ENCODE measurements at regions not wholly inside any gene's neighbourhood (a gene's known extent, or its start where the extent isn't known, plus 50 kb on each side); places are given as distances from the start of the nearest gene placed in this dataset.

DNA sequence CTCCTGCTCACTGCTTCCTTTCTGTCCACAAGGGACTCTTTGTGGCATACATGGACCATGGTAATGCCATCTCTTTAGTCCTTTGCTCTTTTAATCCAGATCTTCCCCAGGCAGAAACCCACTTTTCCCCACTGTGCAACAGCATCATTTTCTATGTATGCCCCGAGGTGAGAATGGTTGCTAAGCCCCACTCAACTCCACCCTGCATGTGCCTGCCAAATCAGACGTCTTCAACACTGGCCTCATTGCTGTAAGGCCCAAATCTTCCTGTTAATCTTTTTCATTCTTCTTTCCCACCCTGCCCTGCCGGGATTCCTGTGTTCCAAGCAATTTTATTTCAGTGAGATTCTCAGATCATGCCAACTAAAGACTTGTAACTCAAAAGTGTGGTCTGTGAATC is 328.4 kb downstream of the PAX3 start:
- peaks cover 42% of the 10 kb centered on the region for H3K4me1 Mint-ChIP-seq
- DNase-seq (ENCODE audit: low read depth, low spot score), result no peak
- H3K9me3 Mint-ChIP-seq, result no peaks in the 10 kb centered on the region
- no peak for TF ChIP-seq CTCF (conservative IDR thresholded peaks at IDR 0.05)
- H3K36me3 Mint-ChIP-seq (ENCODE audit: low read depth), result no peaks in the 10 kb centered on the region
- H3K4me3 Mint-ChIP-seq, result no peak overlapping the region
- H3K27me3 Mint-ChIP-seq (ENCODE audit: low read depth), result no peaks in the 10 kb centered on the region
- no peak overlapping the region for H3K27ac Mint-ChIP-seq (ENCODE audit: unreplicated experiment)

DNA sequence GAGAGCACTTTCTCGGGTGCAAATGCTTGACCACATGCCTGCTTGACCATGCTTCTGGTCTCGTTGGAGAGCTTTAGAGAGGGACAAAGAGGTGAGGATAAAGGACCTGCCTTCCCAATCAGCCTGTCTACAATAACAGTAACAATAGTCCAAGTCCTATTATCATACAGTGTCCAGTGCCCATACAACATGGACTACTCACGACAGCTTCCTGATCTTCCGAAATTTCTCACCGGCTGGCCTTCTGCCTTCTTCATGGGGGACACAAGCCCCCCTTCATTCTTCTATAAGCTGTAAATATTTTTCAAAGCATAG is 329.0 kb downstream of the PAX3 start:
- H3K36me3 Mint-ChIP-seq (ENCODE audit: low read depth), result no peaks in the 10 kb centered on the region
- H3K27me3 Mint-ChIP-seq (ENCODE audit: low read depth), result no peaks in the 10 kb centered on the region
- H3K4me1 Mint-ChIP-seq, result peaks cover 42% of the 10 kb centered on the region
- DNase-seq (ENCODE audit: low read depth, low spot score), result no peak
- H3K9me3 Mint-ChIP-seq, result no peaks in the 10 kb centered on the region
- TF ChIP-seq CTCF (conservative IDR thresholded peaks at IDR 0.05), result no peak
- no peak overlapping the region for H3K4me3 Mint-ChIP-seq
- H3K27ac Mint-ChIP-seq (ENCODE audit: unreplicated experiment), result peak overlapping the region; percentile 14

DNA sequence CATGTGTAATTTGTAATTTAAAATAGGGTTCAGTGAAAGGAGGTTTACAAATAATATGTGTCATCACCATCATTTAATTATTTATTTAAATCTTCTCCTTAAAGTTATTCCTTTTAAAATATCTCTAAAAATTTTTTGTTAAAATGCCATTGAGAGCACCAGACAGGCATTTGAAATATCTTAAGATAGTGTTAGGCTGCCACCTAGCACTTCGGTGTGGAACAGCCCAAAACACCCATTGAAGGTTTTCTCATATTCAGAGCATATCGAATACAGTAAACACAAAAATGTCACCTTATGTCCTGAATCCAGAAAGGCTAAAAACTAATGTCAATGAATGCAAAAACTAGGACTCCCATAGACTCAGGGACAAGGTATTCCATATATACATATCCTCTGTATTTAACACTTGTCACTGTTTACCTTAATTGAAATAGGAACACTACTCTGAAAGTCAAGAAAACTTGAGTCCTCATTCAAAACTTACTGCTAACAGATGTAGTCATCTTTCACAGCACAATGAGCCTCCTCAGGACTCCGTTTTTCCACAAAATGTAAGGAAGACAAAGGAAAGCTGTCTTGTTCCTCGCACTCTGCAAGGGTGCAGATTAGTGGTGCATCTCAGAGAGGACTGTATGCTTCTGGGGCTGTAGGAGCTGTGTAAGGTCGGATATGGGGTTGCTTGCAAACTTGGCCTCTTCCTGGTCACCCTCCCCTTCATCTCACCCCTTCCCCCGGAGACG is 329.5 kb downstream of the PAX3 start:
- Mint-ChIP-seq H3K27ac (ENCODE audit: unreplicated experiment) (peak overlapping the region; percentile 14), H3K4me1 (peaks cover 42% of the 10 kb centered on the region), H3K9me3 (no peaks in the 10 kb centered on the region), H3K36me3 (ENCODE audit: low read depth) (no peaks in the 10 kb centered on the region), H3K27me3 (ENCODE audit: low read depth) (no peaks in the 10 kb centered on the region), H3K4me3 (no peak overlapping the region)
- DNase-seq (ENCODE audit: low read depth, low spot score), result peak; percentile 23
- TF ChIP-seq CTCF (conservative IDR thresholded peaks at IDR 0.05), result peak; percentile 87

DNA sequence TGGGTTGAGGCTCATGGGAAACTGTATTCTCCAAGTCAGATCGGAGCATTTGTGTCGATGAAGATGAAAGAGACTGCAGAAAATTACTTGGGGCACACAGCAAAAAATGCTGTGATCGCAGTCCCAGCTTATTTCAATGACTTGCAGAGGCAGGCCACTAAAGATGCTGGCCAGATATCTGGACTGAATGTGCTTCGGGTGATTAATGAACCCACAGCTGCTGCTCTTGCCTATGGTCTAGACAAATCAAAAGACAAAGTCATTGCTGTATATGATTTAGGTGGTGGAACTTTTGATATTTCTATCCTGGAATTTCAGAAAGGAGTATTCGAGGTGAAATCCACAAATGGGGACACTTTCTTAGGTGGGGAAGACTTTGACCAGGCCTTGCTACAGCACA is 336.6 kb downstream of the PAX3 start:
- Mint-ChIP-seq H3K4me1 (peaks cover 14% of the 10 kb centered on the region), H3K27me3 (ENCODE audit: low read depth) (no peaks in the 10 kb centered on the region), H3K27ac (ENCODE audit: unreplicated experiment) (no peak overlapping the region), H3K4me3 (no peak overlapping the region), H3K9me3 (no peaks in the 10 kb centered on the region), H3K36me3 (ENCODE audit: low read depth) (no peaks in the 10 kb centered on the region)
- no peak for DNase-seq (ENCODE audit: low read depth, low spot score)
- no peak for TF ChIP-seq CTCF (conservative IDR thresholded peaks at IDR 0.05)

- DNase-seq (ENCODE audit: low read depth, low spot score), result no peak
- Mint-ChIP-seq H3K4me3 (no peak overlapping the region), H3K27ac (ENCODE audit: unreplicated experiment) (no peak overlapping the region), H3K36me3 (ENCODE audit: low read depth) (no peaks in the 10 kb centered on the region), H3K9me3 (no peaks in the 10 kb centered on the region), H3K27me3 (ENCODE audit: low read depth) (no peaks in the 10 kb centered on the region), H3K4me1 (peaks cover 12% of the 10 kb centered on the region)
- TF ChIP-seq CTCF (conservative IDR thresholded peaks at IDR 0.05), result no peak
These were observed 337.2 kb downstream of the PAX3 start for GRCh38 chr2:221961561-221961960.
